Parathyroid adenoma (tissue), 2 donors: ENCODE measurements at regions not wholly inside any gene's neighbourhood (a gene's known extent, or its start where the extent isn't known, plus 50 kb on each side); places are given as distances from the start of the nearest gene placed in this dataset.

Source experiments
- H2AFZ ChIP-seq: fragments of 300-600 bp; sonication (generic); one replicate; pipeline ENCODE4 v1.7.0; 2017; ENCODE audit warnings: antibody characterized with exemption, mild to moderate bottlenecking
- H3K27ac ChIP-seq: fragments of 300-600 bp; sonication (generic); one replicate; pipeline ENCODE4 v1.7.0; 2017
- H3K27me3 ChIP-seq: fragments of 300-600 bp; sonication (generic); one replicate; pipeline ENCODE4 v1.7.0; 2017; ENCODE audit warnings: low read length; ENCODE audit not compliant: control insufficient read depth, insufficient read depth
- H3K36me3 ChIP-seq: fragments of 300-600 bp; sonication (generic); one replicate; pipeline ENCODE4 v1.7.0; 2017; ENCODE audit warnings: low read length; ENCODE audit not compliant: control insufficient read depth, insufficient read depth
- H3K4me1 ChIP-seq: fragments of 300-600 bp; sonication (generic); one replicate; pipeline ENCODE4 v1.7.0; 2017; ENCODE audit warnings: control low read depth
- H3K4me2 ChIP-seq: fragments of 300-600 bp; sonication (generic); one replicate; pipeline ENCODE4 v1.7.0; 2017; ENCODE audit warnings: low read length
- H3K4me3 ChIP-seq: fragments of 300-600 bp; sonication (generic); one replicate; pipeline ENCODE4 v1.7.0; 2017; ENCODE audit warnings: low read depth, low read length
- H3K79me2 ChIP-seq: fragments of 300-600 bp; sonication (generic); one replicate; pipeline ENCODE4 v1.7.0; 2017; ENCODE audit warnings: control low read depth
- H3K9ac ChIP-seq: fragments of 300-600 bp; sonication (generic); one replicate; pipeline ENCODE4 v1.7.0; 2017; ENCODE audit warnings: mild to moderate bottlenecking
- H3K9me3 ChIP-seq: fragments of 300-600 bp; sonication (generic); one replicate; pipeline ENCODE4 v1.7.0; 2017; ENCODE audit warnings: low read length; ENCODE audit not compliant: control insufficient read depth
- TF ChIP-seq, protein P1 (sequence below): fragments of 300-600 bp; sonication (generic); IDR thresholded peaks from one replicate; pipeline ENCODE4 v1.7.0; 2017; ENCODE audit warnings: antibody characterized with exemption, mild to moderate bottlenecking
- donor health status: primary hyperparathyroidism.

DNA sequence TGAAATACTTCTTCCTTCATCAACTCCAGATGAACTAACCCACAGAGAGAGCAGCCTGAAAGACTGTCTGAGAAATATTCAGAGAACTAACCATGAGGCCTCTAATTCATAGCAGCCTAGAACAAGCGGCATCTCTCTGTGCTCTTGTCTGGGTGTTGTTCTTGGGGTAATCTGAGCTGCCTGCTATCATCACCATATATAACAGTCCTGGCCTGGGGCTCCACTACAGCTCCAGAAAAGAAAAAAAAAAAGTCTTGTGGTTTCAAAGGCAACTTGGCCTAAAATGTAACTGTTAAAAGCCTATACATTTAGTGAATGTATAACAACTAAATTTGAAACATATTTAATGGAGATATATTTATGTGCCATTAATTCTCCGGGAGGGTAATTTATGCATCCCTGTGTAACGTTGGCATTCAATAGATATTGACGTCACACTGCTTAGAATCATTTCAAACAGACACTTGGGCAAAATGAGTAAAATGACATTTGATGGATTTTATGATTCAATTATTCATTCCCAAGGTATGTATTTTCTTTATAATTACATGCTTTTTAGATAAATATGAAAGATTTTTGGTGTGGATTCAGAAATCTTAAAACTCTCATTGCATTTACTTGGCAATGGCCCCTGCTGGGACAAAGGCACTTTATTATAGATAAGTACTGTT lies 294.3 kb downstream of the HRH4 start:
- Histone ChIP-seq H3K79me2 (no peaks in the 10 kb centered on the region), H3K27me3 (no peaks in the 10 kb centered on the region), H3K9ac (no peak overlapping the region), H3K27ac (no peak overlapping the region), H3K4me1 (no peaks in the 10 kb centered on the region), H3K4me2 (no peak overlapping the region), H3K9me3 (no peaks in the 10 kb centered on the region), H2AFZ (no peak overlapping the region), H3K4me3 (no peak overlapping the region), H3K36me3 (no peaks in the 10 kb centered on the region)
- TF ChIP-seq, protein P1, sequence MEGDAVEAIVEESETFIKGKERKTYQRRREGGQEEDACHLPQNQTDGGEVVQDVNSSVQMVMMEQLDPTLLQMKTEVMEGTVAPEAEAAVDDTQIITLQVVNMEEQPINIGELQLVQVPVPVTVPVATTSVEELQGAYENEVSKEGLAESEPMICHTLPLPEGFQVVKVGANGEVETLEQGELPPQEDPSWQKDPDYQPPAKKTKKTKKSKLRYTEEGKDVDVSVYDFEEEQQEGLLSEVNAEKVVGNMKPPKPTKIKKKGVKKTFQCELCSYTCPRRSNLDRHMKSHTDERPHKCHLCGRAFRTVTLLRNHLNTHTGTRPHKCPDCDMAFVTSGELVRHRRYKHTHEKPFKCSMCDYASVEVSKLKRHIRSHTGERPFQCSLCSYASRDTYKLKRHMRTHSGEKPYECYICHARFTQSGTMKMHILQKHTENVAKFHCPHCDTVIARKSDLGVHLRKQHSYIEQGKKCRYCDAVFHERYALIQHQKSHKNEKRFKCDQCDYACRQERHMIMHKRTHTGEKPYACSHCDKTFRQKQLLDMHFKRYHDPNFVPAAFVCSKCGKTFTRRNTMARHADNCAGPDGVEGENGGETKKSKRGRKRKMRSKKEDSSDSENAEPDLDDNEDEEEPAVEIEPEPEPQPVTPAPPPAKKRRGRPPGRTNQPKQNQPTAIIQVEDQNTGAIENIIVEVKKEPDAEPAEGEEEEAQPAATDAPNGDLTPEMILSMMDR, result no peak

DNA sequence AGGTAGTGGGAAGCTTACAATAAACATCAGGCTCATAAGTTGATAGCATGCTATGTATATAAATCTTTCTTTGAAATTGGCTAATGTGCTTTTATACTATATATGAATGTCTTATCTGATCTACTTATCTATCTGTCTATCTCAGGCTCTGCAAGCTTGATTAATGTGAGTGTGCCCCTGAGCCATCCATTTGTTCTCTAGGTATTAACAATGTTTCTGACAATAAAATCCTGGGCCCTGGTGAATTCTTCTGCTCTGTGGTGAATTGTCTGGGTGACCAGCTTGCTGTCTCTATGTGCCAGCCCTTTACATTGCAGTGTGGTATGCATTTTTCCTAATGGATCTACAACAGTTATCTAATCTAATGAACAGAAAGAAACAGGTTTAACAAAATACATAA lies 295.9 kb downstream of the HRH4 start:
- no peaks in the 10 kb centered on the region for H3K36me3 ChIP-seq
- H3K4me3 ChIP-seq, result no peak overlapping the region
- no peaks in the 10 kb centered on the region for H3K79me2 ChIP-seq
- H3K27me3 ChIP-seq, result no peaks in the 10 kb centered on the region
- TF ChIP-seq, protein P1, result no peak
- H2AFZ ChIP-seq, result no peak overlapping the region
- no peak overlapping the region for H3K4me2 ChIP-seq
- H3K9ac ChIP-seq, result no peak overlapping the region
- no peaks in the 10 kb centered on the region for H3K4me1 ChIP-seq
- no peak overlapping the region for H3K27ac ChIP-seq
- no peaks in the 10 kb centered on the region for H3K9me3 ChIP-seq

DNA sequence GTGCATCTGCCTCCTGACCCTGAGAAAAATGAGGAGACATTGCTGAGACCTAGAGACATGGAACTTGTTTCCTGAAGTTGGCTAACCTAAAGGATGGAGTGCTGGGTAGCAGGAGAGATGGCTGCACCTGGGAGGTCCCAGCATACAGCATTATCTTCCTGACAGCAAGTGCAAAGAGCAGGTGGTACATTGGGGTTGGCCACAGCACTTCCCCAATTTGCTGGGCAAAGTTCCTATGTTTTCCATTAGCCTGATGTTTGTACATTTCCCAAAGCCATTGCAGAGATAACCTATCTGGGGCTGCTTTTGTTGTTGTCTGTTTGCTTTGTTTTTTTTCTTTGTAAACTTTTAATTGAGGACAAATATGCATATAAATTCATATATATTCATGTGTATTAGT lies 296.7 kb downstream of the HRH4 start:
- Histone ChIP-seq H3K4me3 (no peak overlapping the region), H3K27me3 (no peaks in the 10 kb centered on the region), H3K27ac (no peak overlapping the region), H3K9ac (no peak overlapping the region), H3K4me2 (no peak overlapping the region), H3K79me2 (no peaks in the 10 kb centered on the region), H3K4me1 (no peaks in the 10 kb centered on the region), H3K36me3 (no peaks in the 10 kb centered on the region), H3K9me3 (no peaks in the 10 kb centered on the region), H2AFZ (no peak overlapping the region)
- TF ChIP-seq, protein P1, result no peak

DNA sequence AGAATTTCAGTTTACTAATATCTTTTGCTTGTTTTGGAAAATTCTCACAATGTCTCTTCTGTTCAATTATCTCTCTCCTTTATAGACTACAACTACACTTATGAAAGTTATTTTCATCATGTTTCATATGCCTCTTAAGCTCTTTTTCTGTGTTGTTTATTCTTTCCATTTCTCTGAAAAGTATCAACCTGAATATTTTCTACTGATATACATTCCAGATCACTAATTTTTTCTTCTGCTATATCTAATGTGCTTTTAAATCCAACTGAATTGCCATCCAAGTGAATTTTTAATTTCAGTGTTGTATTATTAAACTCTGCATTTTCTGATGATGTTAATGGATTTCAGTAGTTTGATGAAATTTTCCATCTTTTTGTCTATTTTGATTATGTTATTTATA lies 301.3 kb downstream of the HRH4 start:
- Histone ChIP-seq H3K27me3 (no peaks in the 10 kb centered on the region), H3K27ac (no peak overlapping the region), H2AFZ (no peak overlapping the region), H3K4me1 (no peaks in the 10 kb centered on the region), H3K36me3 (no peaks in the 10 kb centered on the region), H3K79me2 (no peaks in the 10 kb centered on the region), H3K4me2 (no peak overlapping the region), H3K4me3 (no peak overlapping the region), H3K9me3 (no peaks in the 10 kb centered on the region), H3K9ac (no peak overlapping the region)
- TF ChIP-seq, protein P1, result no peak

DNA sequence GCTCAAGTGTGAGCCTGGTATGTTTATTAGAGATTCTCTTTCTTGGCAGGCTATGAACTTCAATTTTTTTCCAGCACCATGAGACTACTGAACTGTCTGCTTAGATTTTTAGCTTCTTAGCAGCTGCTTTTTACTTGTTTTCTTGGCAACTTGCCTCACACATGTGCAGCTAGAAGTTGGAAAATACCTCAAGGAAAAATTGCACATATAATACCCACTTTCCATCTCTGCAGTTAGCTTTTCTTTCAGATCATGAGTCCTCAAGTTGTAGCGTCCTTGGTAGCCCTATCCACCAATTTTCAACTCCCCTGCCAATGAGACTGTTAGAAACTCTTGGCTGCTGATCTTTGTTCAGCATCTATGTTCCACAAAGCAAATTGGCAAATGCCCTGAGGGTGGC lies 302.1 kb downstream of the HRH4 start:
- Histone ChIP-seq H3K79me2 (no peaks in the 10 kb centered on the region), H3K9me3 (no peaks in the 10 kb centered on the region), H3K4me2 (no peak overlapping the region), H3K27ac (no peak overlapping the region), H3K36me3 (no peaks in the 10 kb centered on the region), H3K9ac (no peak overlapping the region), H3K4me1 (no peaks in the 10 kb centered on the region), H3K27me3 (no peaks in the 10 kb centered on the region), H3K4me3 (no peak overlapping the region), H2AFZ (no peak overlapping the region)
- TF ChIP-seq, protein P1, result no peak
